ENCODE measurements at regions not wholly inside any gene's neighbourhood (a gene's known extent, or its start where the extent isn't known, plus 50 kb on each side); places are given as distances from the start of the nearest gene placed in this dataset.
"Not testable (repeated sequence)": the region's sequence is repeated elsewhere in the genome, so short reads cannot be mapped to it uniquely, and the experiment has no call there.

DNA sequence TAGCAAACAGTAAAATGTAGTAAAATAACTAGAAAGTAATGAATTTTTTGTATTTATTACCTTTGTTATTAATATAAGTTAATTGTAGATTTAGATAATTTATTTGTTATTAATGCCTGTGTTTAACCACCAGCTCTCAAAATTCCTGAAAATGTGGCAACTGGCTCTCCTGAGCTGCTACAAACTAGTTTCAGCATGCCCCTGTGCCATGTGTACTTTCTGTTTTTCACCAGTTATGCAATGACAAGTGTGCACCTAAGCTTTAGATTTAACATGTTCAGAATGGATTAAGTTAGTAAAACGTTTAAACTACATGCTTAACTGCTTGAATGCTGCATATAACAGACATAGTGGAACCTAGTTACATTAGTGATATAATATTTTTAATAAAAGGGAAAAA, 88.1 kb downstream of the POSTN start:
- H3K36me3 Mint-ChIP-seq = no peaks in the 10 kb centered on the region
- H3K4me3 ChIP-seq (ENCODE audit: low read length) = no peak overlapping the region
- no peaks in the 10 kb centered on the region for H3K27me3 ChIP-seq (ENCODE audit: insufficient read depth, low read length, poor library complexity, severe bottlenecking)
- H3K27me3 Mint-ChIP-seq = no peaks in the 10 kb centered on the region
- POLR2A ChIA-PET = no interaction called here
- no peak overlapping the region for H3K27ac Mint-ChIP-seq
- CTCF ChIA-PET = no interaction called here
- no peaks in the 10 kb centered on the region for H3K4me1 Mint-ChIP-seq
- H3K9me3 Mint-ChIP-seq = peaks cover 2 to 10% (median 4%) of the 10 kb centered on the region in 5 donors
- no peak for DNase-seq
- H3K4me3 Mint-ChIP-seq = no peak overlapping the region
- H3K4me1 ChIP-seq (ENCODE audit: insufficient read depth, low read length) = no peaks in the 10 kb centered on the region
- no peaks in the 10 kb centered on the region for H3K9me3 ChIP-seq (ENCODE audit: low read length)
- H3K27ac ChIP-seq (ENCODE audit: low read depth, low read length) = no peak overlapping the region
- no peaks in the 10 kb centered on the region for H3K36me3 ChIP-seq (ENCODE audit: insufficient read depth, low read length)

GRCh38 chr13:37505531-37505930, 93.0 kb downstream of the POSTN start:
- no peak for DNase-seq
- H3K9me3 Mint-ChIP-seq = peaks cover 0 to 10% (median 4%) of the 10 kb centered on the region in 5 donors
- Histone ChIP-seq H3K9me3 (ENCODE audit: low read length) (no peaks in the 10 kb centered on the region), H3K4me3 (ENCODE audit: low read length) (no peak overlapping the region), H3K36me3 (ENCODE audit: insufficient read depth, low read length) (no peaks in the 10 kb centered on the region), H3K27me3 (ENCODE audit: insufficient read depth, low read length, poor library complexity, severe bottlenecking) (no peaks in the 10 kb centered on the region), H3K4me1 (ENCODE audit: insufficient read depth, low read length) (no peaks in the 10 kb centered on the region), H3K27ac (ENCODE audit: low read depth, low read length) (no peak overlapping the region)
- POLR2A ChIA-PET = no interaction called here
- no peaks in the 10 kb centered on the region for H3K4me1 Mint-ChIP-seq
- no peaks in the 10 kb centered on the region for H3K27me3 Mint-ChIP-seq
- no peaks in the 10 kb centered on the region for H3K36me3 Mint-ChIP-seq
- CTCF ChIA-PET = no interaction called here
- H3K4me3 Mint-ChIP-seq = no peak overlapping the region
- H3K27ac Mint-ChIP-seq = no peak overlapping the region

- POLR2A ChIA-PET = no interaction called here
- Histone ChIP-seq H3K4me3 (ENCODE audit: low read length) (no peak overlapping the region), H3K36me3 (ENCODE audit: insufficient read depth, low read length) (no peaks in the 10 kb centered on the region), H3K9me3 (ENCODE audit: low read length) (no peaks in the 10 kb centered on the region), H3K27ac (ENCODE audit: low read depth, low read length) (no peak overlapping the region), H3K4me1 (ENCODE audit: insufficient read depth, low read length) (no peaks in the 10 kb centered on the region), H3K27me3 (ENCODE audit: insufficient read depth, low read length, poor library complexity, severe bottlenecking) (no peaks in the 10 kb centered on the region)
- Mint-ChIP-seq H3K4me1 (no peaks in the 10 kb centered on the region), H3K4me3 (no peak overlapping the region), H3K27me3 (no peaks in the 10 kb centered on the region), H3K36me3 (no peaks in the 10 kb centered on the region), H3K27ac (no peak overlapping the region), H3K9me3 (peaks cover 0 to 10% (median 4%) of the 10 kb centered on the region in 5 donors)
- CTCF ChIA-PET = no interaction called here
- no peak for DNase-seq
Measured at GRCh38 chr13:37504251-37504650, 94.3 kb downstream of the POSTN start.

GRCh38 chr13:37503287-37503686, 95.3 kb downstream of the POSTN start:
- ChIA-PET POLR2A (no interaction called here), CTCF (no interaction called here)
- H3K9me3 Mint-ChIP-seq = peaks cover 0 to 14% (median 7%) of the 10 kb centered on the region in 5 donors
- H3K27me3 Mint-ChIP-seq = no peaks in the 10 kb centered on the region
- no peaks in the 10 kb centered on the region for H3K4me1 ChIP-seq (ENCODE audit: insufficient read depth, low read length)
- DNase-seq = no peak
- H3K27me3 ChIP-seq (ENCODE audit: insufficient read depth, low read length, poor library complexity, severe bottlenecking) = no peaks in the 10 kb centered on the region
- H3K4me1 Mint-ChIP-seq = no peaks in the 10 kb centered on the region
- H3K27ac Mint-ChIP-seq = no peak overlapping the region
- no peak overlapping the region for H3K4me3 Mint-ChIP-seq
- H3K4me3 ChIP-seq (ENCODE audit: low read length) = no peak overlapping the region
- no peaks in the 10 kb centered on the region for H3K9me3 ChIP-seq (ENCODE audit: low read length)
- H3K27ac ChIP-seq (ENCODE audit: low read depth, low read length) = no peak overlapping the region
- H3K36me3 ChIP-seq (ENCODE audit: insufficient read depth, low read length) = no peaks in the 10 kb centered on the region
- H3K36me3 Mint-ChIP-seq = no peaks in the 10 kb centered on the region

GRCh38 chr13:37502303-37502993, 96.1 kb downstream of the POSTN start:
- H3K4me1 ChIP-seq (ENCODE audit: insufficient read depth, low read length); H3K4me1 Mint-ChIP-seq; H3K27ac ChIP-seq (ENCODE audit: low read depth, low read length); DNase-seq; CTCF ChIA-PET; H3K4me3 Mint-ChIP-seq; POLR2A ChIA-PET; H3K9me3 ChIP-seq (ENCODE audit: low read length); H3K27me3 ChIP-seq (ENCODE audit: insufficient read depth, low read length, poor library complexity, severe bottlenecking); H3K36me3 ChIP-seq (ENCODE audit: insufficient read depth, low read length); H3K4me3 ChIP-seq (ENCODE audit: low read length); H3K27me3 Mint-ChIP-seq; H3K36me3 Mint-ChIP-seq; H3K27ac Mint-ChIP-seq: not testable (repeated sequence)
- H3K9me3 Mint-ChIP-seq = peaks cover 0 to 14% (median 7%) of the 10 kb centered on the region in 5 donors

- ChIA-PET CTCF (no interaction called here), POLR2A (no interaction called here)
- no peaks in the 10 kb centered on the region for H3K27me3 ChIP-seq (ENCODE audit: insufficient read depth, low read length, poor library complexity, severe bottlenecking)
- H3K27ac ChIP-seq (ENCODE audit: low read depth, low read length) = no peak overlapping the region
- no peaks in the 10 kb centered on the region for H3K36me3 Mint-ChIP-seq
- H3K9me3 Mint-ChIP-seq = peaks cover 0 to 21% (median 4%) of the 10 kb centered on the region in 5 donors
- H3K9me3 ChIP-seq (ENCODE audit: low read length) = no peaks in the 10 kb centered on the region
- no peaks in the 10 kb centered on the region for H3K4me1 ChIP-seq (ENCODE audit: insufficient read depth, low read length)
- H3K4me1 Mint-ChIP-seq = no peaks in the 10 kb centered on the region
- H3K27ac Mint-ChIP-seq = no peak overlapping the region
- no peaks in the 10 kb centered on the region for H3K27me3 Mint-ChIP-seq
- H3K4me3 Mint-ChIP-seq = no peak overlapping the region
- no peak overlapping the region for H3K4me3 ChIP-seq (ENCODE audit: low read length)
- DNase-seq = no peak
- H3K36me3 ChIP-seq (ENCODE audit: insufficient read depth, low read length) = no peaks in the 10 kb centered on the region
Measured at GRCh38 chr13:37501187-37501586, 97.4 kb downstream of the POSTN start.

GRCh38 chr13:37495046-37495445, 103.5 kb downstream of the POSTN start:
- no peak overlapping the region for H3K4me3 ChIP-seq (ENCODE audit: low read length)
- Mint-ChIP-seq H3K4me3 (no peak overlapping the region), H3K4me1 (no peaks in the 10 kb centered on the region), H3K27ac (no peak overlapping the region), H3K9me3 (peaks cover 0 to 11% (median 7%) of the 10 kb centered on the region in 5 donors), H3K36me3 (no peaks in the 10 kb centered on the region), H3K27me3 (no peaks in the 10 kb centered on the region)
- H3K27me3 ChIP-seq (ENCODE audit: insufficient read depth, low read length, poor library complexity, severe bottlenecking) = no peaks in the 10 kb centered on the region
- ChIA-PET POLR2A (no interaction called here), CTCF (no interaction called here)
- H3K27ac ChIP-seq (ENCODE audit: low read depth, low read length) = no peak overlapping the region
- no peaks in the 10 kb centered on the region for H3K9me3 ChIP-seq (ENCODE audit: low read length)
- no peak for DNase-seq
- H3K4me1 ChIP-seq (ENCODE audit: insufficient read depth, low read length) = no peaks in the 10 kb centered on the region
- H3K36me3 ChIP-seq (ENCODE audit: insufficient read depth, low read length) = no peaks in the 10 kb centered on the region

DNA sequence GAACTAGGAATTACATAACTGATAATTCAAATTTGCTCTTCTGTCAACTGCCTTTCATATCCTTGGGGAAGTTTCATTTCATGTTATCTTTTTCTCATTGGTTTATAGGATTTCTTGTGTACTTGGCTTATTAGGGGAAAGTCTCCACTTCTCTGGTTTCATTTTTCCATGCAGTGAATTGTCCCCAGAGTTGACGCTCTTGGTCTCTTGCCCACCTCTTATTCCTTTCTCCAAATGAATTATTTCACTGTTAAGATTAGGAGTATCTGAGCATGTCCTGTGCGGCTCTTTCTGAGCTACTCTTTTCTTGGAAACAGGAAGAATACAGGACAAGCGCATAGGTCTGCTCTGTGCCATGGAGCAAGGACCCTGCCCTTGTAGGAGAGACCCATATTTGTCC, 104.8 kb downstream of the POSTN start:
- peaks cover 0 to 12% (median 7%) of the 10 kb centered on the region in 5 donors for H3K9me3 Mint-ChIP-seq
- no peaks in the 10 kb centered on the region for H3K27me3 Mint-ChIP-seq
- no peak overlapping the region for H3K27ac ChIP-seq (ENCODE audit: low read depth, low read length)
- H3K27me3 ChIP-seq (ENCODE audit: insufficient read depth, low read length, poor library complexity, severe bottlenecking) = no peaks in the 10 kb centered on the region
- ChIA-PET POLR2A (no interaction called here), CTCF (no interaction called here)
- DNase-seq = no peak
- H3K4me1 Mint-ChIP-seq = no peaks in the 10 kb centered on the region
- H3K4me3 ChIP-seq (ENCODE audit: low read length) = no peak overlapping the region
- H3K36me3 ChIP-seq (ENCODE audit: insufficient read depth, low read length) = no peaks in the 10 kb centered on the region
- no peak overlapping the region for H3K4me3 Mint-ChIP-seq
- no peak overlapping the region for H3K27ac Mint-ChIP-seq
- no peaks in the 10 kb centered on the region for H3K36me3 Mint-ChIP-seq
- H3K9me3 ChIP-seq (ENCODE audit: low read length) = no peaks in the 10 kb centered on the region
- no peaks in the 10 kb centered on the region for H3K4me1 ChIP-seq (ENCODE audit: insufficient read depth, low read length)

All from CD8-positive, alpha-beta memory T cell (primary cell).